ENCODE measurements at regions not wholly inside any gene's neighbourhood (a gene's known extent, or its start where the extent isn't known, plus 50 kb on each side); places are given as distances from the start of the nearest gene placed in this dataset.

DNA sequence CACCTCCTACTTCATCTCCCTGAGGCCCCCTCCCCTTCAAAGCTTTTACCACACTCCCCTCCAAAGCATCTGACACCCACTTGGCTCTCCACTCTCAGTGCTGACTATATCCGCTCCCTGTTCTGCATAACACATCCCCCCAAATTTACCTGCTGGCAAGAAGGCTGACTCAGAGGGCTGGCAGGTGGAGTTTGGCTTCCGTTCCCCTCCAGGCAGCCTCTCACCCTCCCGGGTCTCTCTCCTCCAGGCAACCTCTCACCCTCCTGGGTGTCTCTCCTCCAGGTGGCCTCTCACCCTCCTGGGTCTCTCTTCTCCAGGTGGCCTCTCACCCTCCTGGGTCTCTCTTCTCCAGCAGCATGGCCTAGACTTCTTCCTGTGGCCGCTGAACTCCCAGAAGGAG is 562.1 kb downstream of the NPHP4 start:
- Histone ChIP-seq H3K4me1 (no peaks in the 10 kb centered on the region), H3K4me3 (no peak overlapping the region), H3K27ac (no peak overlapping the region), H3K36me3 (no peaks in the 10 kb centered on the region), H3K9me3 (no peaks in the 10 kb centered on the region), H3K27me3 (peaks cover 5 to 91% (median 9%) of the 10 kb centered on the region in 3 donors)
- TF ChIP-seq EP300 (IDR thresholded peaks at IDR 0.05) (no peak), POLR2A (IDR thresholded peaks at IDR 0.05) (no peak), POLR2AphosphoS5 (IDR thresholded peaks at IDR 0.05) (no peak)
- TF ChIP-seq, protein P1, sequence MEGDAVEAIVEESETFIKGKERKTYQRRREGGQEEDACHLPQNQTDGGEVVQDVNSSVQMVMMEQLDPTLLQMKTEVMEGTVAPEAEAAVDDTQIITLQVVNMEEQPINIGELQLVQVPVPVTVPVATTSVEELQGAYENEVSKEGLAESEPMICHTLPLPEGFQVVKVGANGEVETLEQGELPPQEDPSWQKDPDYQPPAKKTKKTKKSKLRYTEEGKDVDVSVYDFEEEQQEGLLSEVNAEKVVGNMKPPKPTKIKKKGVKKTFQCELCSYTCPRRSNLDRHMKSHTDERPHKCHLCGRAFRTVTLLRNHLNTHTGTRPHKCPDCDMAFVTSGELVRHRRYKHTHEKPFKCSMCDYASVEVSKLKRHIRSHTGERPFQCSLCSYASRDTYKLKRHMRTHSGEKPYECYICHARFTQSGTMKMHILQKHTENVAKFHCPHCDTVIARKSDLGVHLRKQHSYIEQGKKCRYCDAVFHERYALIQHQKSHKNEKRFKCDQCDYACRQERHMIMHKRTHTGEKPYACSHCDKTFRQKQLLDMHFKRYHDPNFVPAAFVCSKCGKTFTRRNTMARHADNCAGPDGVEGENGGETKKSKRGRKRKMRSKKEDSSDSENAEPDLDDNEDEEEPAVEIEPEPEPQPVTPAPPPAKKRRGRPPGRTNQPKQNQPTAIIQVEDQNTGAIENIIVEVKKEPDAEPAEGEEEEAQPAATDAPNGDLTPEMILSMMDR (IDR thresholded peaks at IDR 0.05): no peak
- DNase-seq: no peak
- WGBS, 5 donors: 58 to 82% (median 75%) methylated on average over 4 of the region's 4 CpGs
- intact Hi-C loops (cut with DNase I; ENCODE audit: low total_unique reads): no loop called here

- H3K9me3 ChIP-seq: no peaks in the 10 kb centered on the region
- H3K36me3 ChIP-seq: no peaks in the 10 kb centered on the region
- peaks cover 4 to 92% (median 12%) of the 10 kb centered on the region in 3 donors for H3K27me3 ChIP-seq
- no peaks in the 10 kb centered on the region for H3K4me1 ChIP-seq
- H3K27ac ChIP-seq: no peak overlapping the region
- WGBS, 5 donors: 68 to 78% (median 76%) methylated on average over 7 of the region's 7 CpGs
- DNase-seq: no peak
- TF ChIP-seq POLR2AphosphoS5 (IDR thresholded peaks at IDR 0.05) (no peak), EP300 (IDR thresholded peaks at IDR 0.05) (no peak), POLR2A (IDR thresholded peaks at IDR 0.05) (no peak)
- TF ChIP-seq, protein P1 (IDR thresholded peaks at IDR 0.05): no peak
- H3K4me3 ChIP-seq: no peak overlapping the region
- intact Hi-C loops (cut with DNase I; ENCODE audit: low total_unique reads): no loop called here
These were observed 563.9 kb downstream of the NPHP4 start for GRCh38 chr1:5428351-5428750.

DNA sequence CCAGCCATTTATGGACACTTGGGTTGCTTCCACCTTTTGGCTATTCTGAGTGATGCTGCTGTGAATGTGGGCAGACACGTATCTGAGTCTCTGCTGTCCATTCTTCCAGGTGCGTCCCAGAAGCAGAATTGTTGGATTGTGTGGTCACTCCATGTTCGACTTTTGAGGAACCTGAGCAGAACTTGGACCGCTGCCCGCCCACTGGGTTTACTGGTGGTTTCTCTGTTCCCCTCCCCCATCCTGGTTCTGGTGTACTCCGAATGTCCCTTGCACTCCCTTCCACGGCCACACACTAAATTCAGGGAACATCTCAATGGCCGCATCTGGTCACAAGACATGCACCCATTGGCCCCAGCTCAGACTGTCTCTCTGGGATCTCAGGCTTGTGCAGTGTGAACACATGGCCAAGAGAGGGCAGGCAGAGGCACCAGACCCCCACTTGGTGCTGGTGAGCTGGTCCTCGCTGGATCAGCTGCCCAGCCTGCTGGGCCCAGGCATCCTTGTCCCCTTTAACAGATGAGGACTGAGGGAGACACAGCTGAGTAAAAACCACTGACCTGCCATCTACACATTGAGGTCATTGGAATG is 565.1 kb downstream of the NPHP4 start:
- WGBS, 5 donors: 82 to 93% (median 86%) methylated on average over 9 of the region's 9 CpGs
- H3K27me3 ChIP-seq: peaks cover 4 to 92% (median 20%) of the 10 kb centered on the region in 3 donors
- H3K9me3 ChIP-seq: no peaks in the 10 kb centered on the region
- no peaks in the 10 kb centered on the region for H3K4me1 ChIP-seq
- H3K4me3 ChIP-seq: no peak overlapping the region
- H3K36me3 ChIP-seq: no peaks in the 10 kb centered on the region
- intact Hi-C loops (cut with DNase I; ENCODE audit: low total_unique reads): no loop called here
- no peak for DNase-seq
- no peak overlapping the region for H3K27ac ChIP-seq
- no peak for TF ChIP-seq POLR2AphosphoS5 (IDR thresholded peaks at IDR 0.05)
- TF ChIP-seq, protein P1 (IDR thresholded peaks at IDR 0.05): no peak
- no peak for TF ChIP-seq POLR2A (IDR thresholded peaks at IDR 0.05)
- no peak for TF ChIP-seq EP300 (IDR thresholded peaks at IDR 0.05)

DNA sequence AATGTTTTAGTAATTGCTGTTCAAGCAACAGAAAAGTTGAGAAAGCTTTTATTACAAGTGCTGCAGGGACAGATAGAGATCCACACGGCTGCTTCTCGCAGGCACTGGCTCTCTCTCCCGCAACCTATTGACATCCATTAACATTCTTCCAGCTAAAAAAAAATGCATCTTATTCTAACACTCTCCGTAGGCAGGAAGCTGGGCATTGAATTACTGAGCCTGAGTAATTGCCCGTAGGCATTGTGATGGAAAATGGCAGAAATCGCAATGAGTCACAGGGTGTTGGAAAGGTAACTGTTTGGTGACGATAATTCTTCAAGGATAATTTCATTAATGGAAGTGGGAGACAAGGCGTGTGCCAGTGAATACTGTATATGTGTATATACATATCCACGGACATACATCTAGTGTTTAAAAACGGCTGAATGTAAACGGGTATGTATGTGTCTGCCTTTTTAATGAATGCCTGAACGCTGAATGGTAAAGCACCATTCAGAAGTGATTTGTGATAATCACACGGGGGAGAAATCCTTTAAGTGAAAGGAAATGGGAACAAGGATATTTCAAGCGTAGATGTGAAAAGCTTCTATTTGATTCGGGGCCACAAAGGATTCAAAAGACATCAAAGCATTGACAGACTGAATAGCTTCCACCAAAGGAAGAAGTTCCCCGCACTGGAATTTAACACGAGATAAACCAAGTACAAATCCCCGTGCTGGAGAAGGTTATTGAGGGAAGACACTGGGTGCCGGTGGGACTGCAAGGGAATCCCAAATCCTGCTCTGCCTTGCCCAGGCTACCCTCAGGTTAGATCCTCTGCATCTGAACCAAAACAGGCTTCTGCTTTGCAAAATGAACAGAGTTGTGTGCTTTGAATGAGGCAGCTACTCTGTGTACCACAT is 567.2 kb downstream of the NPHP4 start:
- TF ChIP-seq, protein P1 (IDR thresholded peaks at IDR 0.05): no peak
- TF ChIP-seq POLR2AphosphoS5 (IDR thresholded peaks at IDR 0.05) (no peak), EP300 (IDR thresholded peaks at IDR 0.05) (no peak), POLR2A (IDR thresholded peaks at IDR 0.05) (no peak)
- Histone ChIP-seq H3K36me3 (no peaks in the 10 kb centered on the region), H3K27me3 (peaks cover 4 to 94% (median 23%) of the 10 kb centered on the region in 3 donors), H3K4me1 (no peaks in the 10 kb centered on the region), H3K4me3 (no peak overlapping the region), H3K27ac (no peak overlapping the region), H3K9me3 (no peaks in the 10 kb centered on the region)
- 26 to 36% (median 27%) methylated on average over 19 of the region's 19 CpGs for WGBS, 5 donors
- no peak for DNase-seq
- intact Hi-C loops (cut with DNase I; ENCODE audit: low total_unique reads): no loop called here
